ENCODE measurements at regions not wholly inside any gene's neighbourhood (a gene's known extent, or its start where the extent isn't known, plus 50 kb on each side); places are given as distances from the start of the nearest gene placed in this dataset.

GRCh38 chr3:195015021-195015420 is 255.9 kb downstream of the XXYLT1 start:
- no peak for DNase-seq

GRCh38 chr3:195017151-195017550 is 253.8 kb downstream of the XXYLT1 start:
- DNase-seq = no peak

Measured in stimulated activated CD8-positive, alpha-beta memory T cell treated with anti-CD3 and anti-CD28 coated beads, Interleukin-4, amount 100 ng/mL, for 48 hours (primary cell).